GM18508 (cell line): ENCODE measurements at regions not wholly inside any gene's neighbourhood (a gene's known extent, or its start where the extent isn't known, plus 50 kb on each side); places are given as distances from the start of the nearest gene placed in this dataset.
A peak's percentile ranks its signal among the peaks of the same experiment; 100 is the strongest.

Experiments
- ATAC-seq: cut with Tn5 transposase; IDR thresholded peaks from one replicate; pipeline ENCODE4 v1.9.1; 2021; ENCODE audit warnings: moderate number of reproducible peaks; ENCODE audit not compliant: insufficient read depth, unreplicated experiment

GRCh38 chr10:6339891-6340290, 137.2 kb downstream of the PFKFB3 start:
- ATAC-seq = no peak

GRCh38 chr10:6342096-6342685, 139.5 kb downstream of the PFKFB3 start:
- no peak for ATAC-seq

GRCh38 chr10:6343305-6344010, 140.7 kb downstream of the PFKFB3 start:
- ATAC-seq = no peak

GRCh38 chr10:6345404-6345803, 142.7 kb downstream of the PFKFB3 start:
- no peak for ATAC-seq

GRCh38 chr10:6346631-6347030, 143.9 kb downstream of the PFKFB3 start:
- no peak for ATAC-seq

GRCh38 chr10:6347391-6347951, 144.7 kb downstream of the PFKFB3 start:
- peak; percentile 14 for ATAC-seq

GRCh38 chr10:6348096-6348874, 145.6 kb downstream of the PFKFB3 start:
- ATAC-seq = peak; percentile 92

GRCh38 chr10:6349846-6350535, 147.3 kb downstream of the PFKFB3 start:
- ATAC-seq = no peak

- ATAC-seq = no peak
These were observed 147.9 kb downstream of the PFKFB3 start for GRCh38 chr10:6350609-6351008.

- ATAC-seq = no peak
These were observed 148.8 kb downstream of the PFKFB3 start for GRCh38 chr10:6351495-6351894.

GRCh38 chr10:6353526-6353925, 150.8 kb downstream of the PFKFB3 start:
- ATAC-seq = no peak

GRCh38 chr10:6354168-6354772, 151.5 kb downstream of the PFKFB3 start:
- ATAC-seq = no peak

- ATAC-seq = no peak
These were observed 153.6 kb downstream of the PFKFB3 start for GRCh38 chr10:6356280-6356793.

GRCh38 chr10:6361869-6362268, 159.1 kb downstream of the PFKFB3 start:
- no peak for ATAC-seq

- no peak for ATAC-seq
These were observed 160.1 kb downstream of the PFKFB3 start for GRCh38 chr10:6362879-6363278.

- ATAC-seq = no peak
These were observed 160.8 kb downstream of the PFKFB3 start for GRCh38 chr10:6363511-6363910.

- no peak for ATAC-seq
These were observed 161.6 kb downstream of the PFKFB3 start for GRCh38 chr10:6364283-6364682.

GRCh38 chr10:6364893-6365292, 162.2 kb downstream of the PFKFB3 start:
- no peak for ATAC-seq

GRCh38 chr10:6365384-6365783, 162.7 kb downstream of the PFKFB3 start:
- no peak for ATAC-seq
